ENCODE measurements at regions not wholly inside any gene's neighbourhood (a gene's known extent, or its start where the extent isn't known, plus 50 kb on each side); places are given as distances from the start of the nearest gene placed in this dataset.

- no peak for DNase-seq (ENCODE audit: low spot score)
Observed at GRCh38 chr4:36394352-36394903, 113.0 kb downstream of the DTHD1 start.

GRCh38 chr4:36399762-36400353, 118.4 kb downstream of the DTHD1 start:
- no peak for DNase-seq (ENCODE audit: low spot score)

- no peak for DNase-seq (ENCODE audit: low spot score)
Observed at GRCh38 chr4:36402008-36402758, 120.8 kb downstream of the DTHD1 start.

GRCh38 chr4:36411338-36411737, 129.9 kb downstream of the DTHD1 start:
- no peak for DNase-seq (ENCODE audit: low spot score)

GRCh38 chr4:36414248-36414647, 132.8 kb downstream of the DTHD1 start:
- no peak for DNase-seq (ENCODE audit: low spot score)

- no peak for DNase-seq (ENCODE audit: low spot score)
Observed at GRCh38 chr4:36417146-36417545, 135.7 kb downstream of the DTHD1 start.

GRCh38 chr4:36420111-36420679, 138.8 kb downstream of the DTHD1 start:
- no peak for DNase-seq (ENCODE audit: low spot score)

- no peak for DNase-seq (ENCODE audit: low spot score)
Observed at GRCh38 chr4:36422607-36423006, 141.2 kb downstream of the DTHD1 start.

GRCh38 chr4:36426741-36427140, 145.3 kb downstream of the DTHD1 start:
- DNase-seq (ENCODE audit: low spot score) = no peak

- DNase-seq (ENCODE audit: low spot score) = no peak
Observed at GRCh38 chr4:36427696-36428095, 146.3 kb downstream of the DTHD1 start.

- DNase-seq (ENCODE audit: low spot score) = no peak
Observed at GRCh38 chr4:36432586-36432985, 151.2 kb downstream of the DTHD1 start.

- no peak for DNase-seq (ENCODE audit: low spot score)
Observed at GRCh38 chr4:36439556-36439955, 158.1 kb downstream of the DTHD1 start.

- DNase-seq (ENCODE audit: low spot score) = no peak
Observed at GRCh38 chr4:36445480-36445879, 164.1 kb downstream of the DTHD1 start.

GRCh38 chr4:36446275-36446674, 164.9 kb downstream of the DTHD1 start:
- DNase-seq (ENCODE audit: low spot score) = no peak

GRCh38 chr4:36461344-36461743, 179.9 kb downstream of the DTHD1 start:
- no peak for DNase-seq (ENCODE audit: low spot score)

- no peak for DNase-seq (ENCODE audit: low spot score)
Observed at GRCh38 chr4:36467670-36468069, 186.3 kb downstream of the DTHD1 start.

GRCh38 chr4:36471903-36472302, 190.5 kb downstream of the DTHD1 start:
- no peak for DNase-seq (ENCODE audit: low spot score)

- no peak for DNase-seq (ENCODE audit: low spot score)
Observed at GRCh38 chr4:36476135-36476534, 194.7 kb downstream of the DTHD1 start.

- no peak for DNase-seq (ENCODE audit: low spot score)
Observed at GRCh38 chr4:36477861-36478260, 196.4 kb downstream of the DTHD1 start.

- no peak for DNase-seq (ENCODE audit: low spot score)
Observed at GRCh38 chr4:36485885-36486284, 204.5 kb downstream of the DTHD1 start.

- DNase-seq (ENCODE audit: low spot score) = no peak
Observed at GRCh38 chr4:36489798-36490197, 208.4 kb downstream of the DTHD1 start.

- no peak for DNase-seq (ENCODE audit: low spot score)
Observed at GRCh38 chr4:36492041-36492440, 210.6 kb downstream of the DTHD1 start.

- DNase-seq (ENCODE audit: low spot score) = no peak
Observed at GRCh38 chr4:36492590-36492989, 211.2 kb downstream of the DTHD1 start.

Measured in HuH-7 (cell line).